ENCODE measurements at regions not wholly inside any gene's neighbourhood (a gene's known extent, or its start where the extent isn't known, plus 50 kb on each side); places are given as distances from the start of the nearest gene placed in this dataset.

- Histone ChIP-seq H3K4me3 (ENCODE audit: low read depth, low read length) (no peak overlapping the region), H3K79me2 (ENCODE audit: control insufficient read depth, insufficient read depth, low read length, unreplicated experiment) (no peaks in the 10 kb centered on the region), H3K27me3 (ENCODE audit: insufficient read depth, low read length) (no peaks in the 10 kb centered on the region), H2AFZ (ENCODE audit: low read length, unreplicated experiment) (no peak overlapping the region), H3K27ac (ENCODE audit: low read depth, low read length) (no peak overlapping the region), H3K4me1 (ENCODE audit: control insufficient read depth, insufficient read depth, low read length, unreplicated experiment) (no peaks in the 10 kb centered on the region), H3K36me3 (ENCODE audit: insufficient read depth, low read length) (peaks cover 5% of the 10 kb centered on the region; the same call in 1 of the 2 replicates)
Observed at GRCh38 chr11:33585586-33586209, 114.9 kb downstream of the C11orf91 start.

- Histone ChIP-seq H3K4me3 (ENCODE audit: low read depth, low read length) (no peak overlapping the region), H3K4me1 (ENCODE audit: control insufficient read depth, insufficient read depth, low read length, unreplicated experiment) (no peaks in the 10 kb centered on the region), H3K36me3 (ENCODE audit: insufficient read depth, low read length) (peaks cover 5% of the 10 kb centered on the region; the same call in 1 of the 2 replicates), H3K27me3 (ENCODE audit: insufficient read depth, low read length) (no peaks in the 10 kb centered on the region), H3K27ac (ENCODE audit: low read depth, low read length) (no peak overlapping the region), H3K79me2 (ENCODE audit: control insufficient read depth, insufficient read depth, low read length, unreplicated experiment) (no peaks in the 10 kb centered on the region), H2AFZ (ENCODE audit: low read length, unreplicated experiment) (no peak overlapping the region)
Observed at GRCh38 chr11:33582636-33583325, 117.8 kb downstream of the C11orf91 start.

DNA sequence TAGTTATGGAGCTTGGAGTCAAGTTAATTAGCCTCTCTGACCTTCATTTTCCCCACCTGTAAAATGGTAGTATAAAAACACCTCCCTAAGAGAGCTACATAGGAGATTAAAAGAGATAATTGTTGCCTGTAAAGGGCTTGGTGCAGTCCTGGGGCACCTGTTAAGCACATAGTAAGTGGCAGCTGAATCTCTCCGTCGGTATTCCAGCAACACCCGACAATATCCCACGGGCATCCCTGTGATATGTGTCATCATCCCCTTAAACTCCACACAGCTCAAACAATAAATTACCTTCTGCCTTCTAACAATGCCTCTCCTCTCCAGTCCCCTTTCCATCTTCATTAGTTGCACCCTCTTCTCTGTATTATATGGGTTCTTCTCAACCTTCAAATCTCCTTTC, 121.5 kb downstream of the C11orf91 start:
- H3K27me3 ChIP-seq (ENCODE audit: insufficient read depth, low read length) = no peaks in the 10 kb centered on the region
- no peaks in the 10 kb centered on the region for H3K4me1 ChIP-seq (ENCODE audit: control insufficient read depth, insufficient read depth, low read length, unreplicated experiment)
- no peak overlapping the region for H3K4me3 ChIP-seq (ENCODE audit: low read depth, low read length)
- H3K27ac ChIP-seq (ENCODE audit: low read depth, low read length) = no peak overlapping the region
- no peaks in the 10 kb centered on the region for H3K79me2 ChIP-seq (ENCODE audit: control insufficient read depth, insufficient read depth, low read length, unreplicated experiment)
- H3K36me3 ChIP-seq (ENCODE audit: insufficient read depth, low read length) = no peaks in the 10 kb centered on the region
- H2AFZ ChIP-seq (ENCODE audit: low read length, unreplicated experiment) = no peak overlapping the region

- no peak overlapping the region for H2AFZ ChIP-seq (ENCODE audit: low read length, unreplicated experiment)
- H3K4me1 ChIP-seq (ENCODE audit: control insufficient read depth, insufficient read depth, low read length, unreplicated experiment) = no peaks in the 10 kb centered on the region
- H3K27me3 ChIP-seq (ENCODE audit: insufficient read depth, low read length) = no peaks in the 10 kb centered on the region
- H3K79me2 ChIP-seq (ENCODE audit: control insufficient read depth, insufficient read depth, low read length, unreplicated experiment) = no peaks in the 10 kb centered on the region
- H3K27ac ChIP-seq (ENCODE audit: low read depth, low read length) = no peak overlapping the region
- no peak overlapping the region for H3K4me3 ChIP-seq (ENCODE audit: low read depth, low read length)
- no peaks in the 10 kb centered on the region for H3K36me3 ChIP-seq (ENCODE audit: insufficient read depth, low read length)
Observed at GRCh38 chr11:33577204-33577603, 123.4 kb downstream of the C11orf91 start.

GRCh38 chr11:33575311-33575710, 125.3 kb downstream of the C11orf91 start:
- Histone ChIP-seq H3K4me3 (ENCODE audit: low read depth, low read length) (no peak overlapping the region), H3K4me1 (ENCODE audit: control insufficient read depth, insufficient read depth, low read length, unreplicated experiment) (no peaks in the 10 kb centered on the region), H3K27ac (ENCODE audit: low read depth, low read length) (no peak overlapping the region), H3K27me3 (ENCODE audit: insufficient read depth, low read length) (no peaks in the 10 kb centered on the region), H3K36me3 (ENCODE audit: insufficient read depth, low read length) (no peaks in the 10 kb centered on the region), H2AFZ (ENCODE audit: low read length, unreplicated experiment) (no peak overlapping the region), H3K79me2 (ENCODE audit: control insufficient read depth, insufficient read depth, low read length, unreplicated experiment) (no peaks in the 10 kb centered on the region)

DNA sequence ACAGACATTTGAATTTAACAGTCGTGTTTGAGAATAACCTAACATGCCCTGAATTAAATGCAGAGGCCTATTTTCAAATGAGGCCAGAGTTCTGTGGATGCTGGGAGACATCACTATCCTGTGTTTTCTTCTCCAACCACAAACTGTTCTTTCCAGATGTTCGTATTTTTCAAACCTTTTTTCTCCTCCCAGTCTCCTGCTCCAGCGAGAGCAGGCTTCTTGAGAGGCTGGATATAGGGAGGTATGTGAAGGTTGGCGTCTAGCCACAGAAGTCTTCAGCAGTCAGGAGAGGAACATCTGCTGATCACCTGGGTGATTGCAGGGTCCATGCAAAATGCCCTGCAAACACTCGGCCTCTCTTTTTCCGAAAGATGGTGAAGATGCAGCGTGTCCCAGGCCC, 126.3 kb downstream of the C11orf91 start:
- Histone ChIP-seq H3K4me3 (ENCODE audit: low read depth, low read length) (no peak overlapping the region), H3K36me3 (ENCODE audit: insufficient read depth, low read length) (no peaks in the 10 kb centered on the region), H3K27me3 (ENCODE audit: insufficient read depth, low read length) (no peaks in the 10 kb centered on the region), H3K79me2 (ENCODE audit: control insufficient read depth, insufficient read depth, low read length, unreplicated experiment) (no peaks in the 10 kb centered on the region), H3K27ac (ENCODE audit: low read depth, low read length) (no peak overlapping the region), H3K4me1 (ENCODE audit: control insufficient read depth, insufficient read depth, low read length, unreplicated experiment) (no peaks in the 10 kb centered on the region), H2AFZ (ENCODE audit: low read length, unreplicated experiment) (no peak overlapping the region)

DNA sequence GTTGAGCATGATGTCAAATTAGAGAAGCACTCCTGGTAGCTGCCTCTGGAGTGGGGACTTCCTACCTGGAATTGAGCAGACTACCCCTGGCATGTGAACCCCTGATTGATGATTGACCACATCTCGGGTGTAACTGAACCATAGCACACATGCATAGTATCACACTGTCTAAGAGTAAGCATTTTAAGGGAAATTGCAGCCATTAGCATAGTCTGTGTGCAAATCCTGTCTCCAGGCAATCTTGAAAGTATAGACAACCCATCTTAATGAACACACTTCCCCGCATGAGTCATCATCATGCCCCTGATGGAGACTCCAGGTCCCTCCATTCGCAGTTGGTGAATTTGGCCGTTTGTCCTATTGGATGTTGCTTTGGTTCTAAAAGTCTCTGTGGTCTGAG, 131.3 kb downstream of the C11orf91 start:
- Histone ChIP-seq H3K27ac (ENCODE audit: low read depth, low read length) (no peak overlapping the region), H3K4me3 (ENCODE audit: low read depth, low read length) (no peak overlapping the region), H2AFZ (ENCODE audit: low read length, unreplicated experiment) (no peak overlapping the region), H3K4me1 (ENCODE audit: control insufficient read depth, insufficient read depth, low read length, unreplicated experiment) (no peaks in the 10 kb centered on the region), H3K79me2 (ENCODE audit: control insufficient read depth, insufficient read depth, low read length, unreplicated experiment) (no peaks in the 10 kb centered on the region), H3K27me3 (ENCODE audit: insufficient read depth, low read length) (no peaks in the 10 kb centered on the region), H3K36me3 (ENCODE audit: insufficient read depth, low read length) (no peaks in the 10 kb centered on the region)

- Histone ChIP-seq H3K36me3 (ENCODE audit: insufficient read depth, low read length) (no peaks in the 10 kb centered on the region), H3K27ac (ENCODE audit: low read depth, low read length) (no peak overlapping the region), H2AFZ (ENCODE audit: low read length, unreplicated experiment) (no peak overlapping the region), H3K27me3 (ENCODE audit: insufficient read depth, low read length) (no peaks in the 10 kb centered on the region), H3K4me3 (ENCODE audit: low read depth, low read length) (no peak overlapping the region), H3K4me1 (ENCODE audit: control insufficient read depth, insufficient read depth, low read length, unreplicated experiment) (no peaks in the 10 kb centered on the region), H3K79me2 (ENCODE audit: control insufficient read depth, insufficient read depth, low read length, unreplicated experiment) (no peaks in the 10 kb centered on the region)
Observed at GRCh38 chr11:33567004-33567403, 133.6 kb downstream of the C11orf91 start.

DNA sequence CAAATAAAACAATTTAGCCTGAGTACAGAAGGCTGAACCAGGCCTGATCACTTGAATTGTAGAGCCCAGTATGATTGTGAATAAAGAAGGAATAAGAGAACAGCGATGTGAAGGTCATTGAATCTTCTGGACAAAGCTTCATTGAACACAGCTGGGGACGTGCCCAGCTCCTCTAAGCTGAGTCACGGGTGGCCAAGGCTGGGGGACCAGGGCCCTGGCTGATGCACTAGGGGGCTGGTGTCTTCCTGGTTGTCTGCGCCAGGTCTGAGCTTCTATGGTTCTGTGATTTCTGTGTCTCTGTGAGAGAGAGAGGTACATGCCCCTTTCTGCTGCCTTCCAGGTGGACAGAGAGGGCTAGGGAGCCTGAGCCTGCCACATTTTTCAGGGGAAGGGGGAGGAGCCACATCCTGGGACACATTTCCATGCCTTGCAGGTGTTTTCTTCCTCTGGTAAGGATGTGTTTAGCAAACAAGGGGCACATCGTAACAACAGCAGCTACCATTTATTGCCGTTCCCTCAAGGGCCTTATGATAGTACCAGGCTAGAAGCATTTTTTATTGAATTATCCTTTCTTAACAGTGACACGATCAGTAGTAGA, 135.7 kb downstream of the C11orf91 start:
- no peaks in the 10 kb centered on the region for H3K36me3 ChIP-seq (ENCODE audit: insufficient read depth, low read length)
- no peaks in the 10 kb centered on the region for H3K4me1 ChIP-seq (ENCODE audit: control insufficient read depth, insufficient read depth, low read length, unreplicated experiment)
- H3K27me3 ChIP-seq (ENCODE audit: insufficient read depth, low read length) = no peaks in the 10 kb centered on the region
- H3K4me3 ChIP-seq (ENCODE audit: low read depth, low read length) = no peak overlapping the region
- no peak overlapping the region for H3K27ac ChIP-seq (ENCODE audit: low read depth, low read length)
- H3K79me2 ChIP-seq (ENCODE audit: control insufficient read depth, insufficient read depth, low read length, unreplicated experiment) = no peaks in the 10 kb centered on the region
- no peak overlapping the region for H2AFZ ChIP-seq (ENCODE audit: low read length, unreplicated experiment)

- Histone ChIP-seq H3K4me1 (ENCODE audit: control insufficient read depth, insufficient read depth, low read length, unreplicated experiment) (no peaks in the 10 kb centered on the region), H2AFZ (ENCODE audit: low read length, unreplicated experiment) (no peak overlapping the region), H3K79me2 (ENCODE audit: control insufficient read depth, insufficient read depth, low read length, unreplicated experiment) (no peaks in the 10 kb centered on the region), H3K4me3 (ENCODE audit: low read depth, low read length) (no peak overlapping the region), H3K27me3 (ENCODE audit: insufficient read depth, low read length) (no peaks in the 10 kb centered on the region), H3K27ac (ENCODE audit: low read depth, low read length) (no peak overlapping the region), H3K36me3 (ENCODE audit: insufficient read depth, low read length) (no peaks in the 10 kb centered on the region)
Observed at GRCh38 chr11:33560729-33561128, 139.9 kb downstream of the C11orf91 start.

GRCh38 chr11:33559567-33559966, 141.1 kb downstream of the C11orf91 start:
- no peaks in the 10 kb centered on the region for H3K79me2 ChIP-seq (ENCODE audit: control insufficient read depth, insufficient read depth, low read length, unreplicated experiment)
- no peak overlapping the region for H3K27ac ChIP-seq (ENCODE audit: low read depth, low read length)
- no peak overlapping the region for H3K4me3 ChIP-seq (ENCODE audit: low read depth, low read length)
- H3K4me1 ChIP-seq (ENCODE audit: control insufficient read depth, insufficient read depth, low read length, unreplicated experiment) = no peaks in the 10 kb centered on the region
- no peaks in the 10 kb centered on the region for H3K36me3 ChIP-seq (ENCODE audit: insufficient read depth, low read length)
- no peak overlapping the region for H2AFZ ChIP-seq (ENCODE audit: low read length, unreplicated experiment)
- no peaks in the 10 kb centered on the region for H3K27me3 ChIP-seq (ENCODE audit: insufficient read depth, low read length)

Measured in ACC112 (cell line).